ENCODE measurements at regions not wholly inside any gene's neighbourhood (a gene's known extent, or its start where the extent isn't known, plus 50 kb on each side); places are given as distances from the start of the nearest gene placed in this dataset.
"Not testable (repeated sequence)": the region's sequence is repeated elsewhere in the genome, so short reads cannot be mapped to it uniquely, and the experiment has no call there.

GRCh38 chr20:30309938-30310337 lies 947.5 kb upstream of the DEFB115 start:
- H3K27me3 ChIP-seq (replicated peaks; ENCODE audit: insufficient read depth, low read depth, low read length, poor library complexity); intact Hi-C loops (cut with micrococcal nuclease; ENCODE audit: unreplicated experiment); H3K4me3 ChIP-seq (ENCODE audit: low read depth, low read length, poor library complexity, severe bottlenecking); H3K9me3 ChIP-seq (ENCODE audit: low read depth, low read length, poor library complexity, severe bottlenecking); POLR2A ChIA-PET (ENCODE audit: low non-redundant PET); BruUV-seq (replicated peaks); DNase-seq (ENCODE audit: low spot score); CTCF ChIA-PET; H3K4me1 ChIP-seq (ENCODE audit: insufficient read depth, low read length, poor library complexity, severe bottlenecking); H3K36me3 ChIP-seq (ENCODE audit: insufficient read depth, low read length, poor library complexity, severe bottlenecking); H3K27ac ChIP-seq (ENCODE audit: low read depth, low read length, poor library complexity, severe bottlenecking): not testable (repeated sequence)

- POLR2A ChIA-PET (ENCODE audit: low non-redundant PET); H3K27ac ChIP-seq (ENCODE audit: low read depth, low read length, poor library complexity, severe bottlenecking); DNase-seq (ENCODE audit: low spot score); H3K36me3 ChIP-seq (ENCODE audit: insufficient read depth, low read length, poor library complexity, severe bottlenecking); H3K4me3 ChIP-seq (ENCODE audit: low read depth, low read length, poor library complexity, severe bottlenecking); CTCF ChIA-PET; intact Hi-C loops (cut with micrococcal nuclease; ENCODE audit: unreplicated experiment); H3K4me1 ChIP-seq (ENCODE audit: insufficient read depth, low read length, poor library complexity, severe bottlenecking); H3K27me3 ChIP-seq (replicated peaks; ENCODE audit: insufficient read depth, low read depth, low read length, poor library complexity); BruUV-seq (replicated peaks); H3K9me3 ChIP-seq (ENCODE audit: low read depth, low read length, poor library complexity, severe bottlenecking): not testable (repeated sequence)
Measured at GRCh38 chr20:30310385-30310784, 947.1 kb upstream of the DEFB115 start.

GRCh38 chr20:30312220-30312619 lies 945.2 kb upstream of the DEFB115 start:
- DNase-seq (ENCODE audit: low spot score); H3K9me3 ChIP-seq (ENCODE audit: low read depth, low read length, poor library complexity, severe bottlenecking); POLR2A ChIA-PET (ENCODE audit: low non-redundant PET); H3K36me3 ChIP-seq (ENCODE audit: insufficient read depth, low read length, poor library complexity, severe bottlenecking); CTCF ChIA-PET; intact Hi-C loops (cut with micrococcal nuclease; ENCODE audit: unreplicated experiment); H3K4me1 ChIP-seq (ENCODE audit: insufficient read depth, low read length, poor library complexity, severe bottlenecking); H3K4me3 ChIP-seq (ENCODE audit: low read depth, low read length, poor library complexity, severe bottlenecking); BruUV-seq (replicated peaks); H3K27ac ChIP-seq (ENCODE audit: low read depth, low read length, poor library complexity, severe bottlenecking); H3K27me3 ChIP-seq (replicated peaks; ENCODE audit: insufficient read depth, low read depth, low read length, poor library complexity): not testable (repeated sequence)

GRCh38 chr20:30313660-30314059 lies 943.8 kb upstream of the DEFB115 start:
- DNase-seq (ENCODE audit: low spot score); H3K36me3 ChIP-seq (ENCODE audit: insufficient read depth, low read length, poor library complexity, severe bottlenecking); H3K27me3 ChIP-seq (replicated peaks; ENCODE audit: insufficient read depth, low read depth, low read length, poor library complexity); H3K4me3 ChIP-seq (ENCODE audit: low read depth, low read length, poor library complexity, severe bottlenecking); CTCF ChIA-PET; H3K9me3 ChIP-seq (ENCODE audit: low read depth, low read length, poor library complexity, severe bottlenecking); H3K27ac ChIP-seq (ENCODE audit: low read depth, low read length, poor library complexity, severe bottlenecking); intact Hi-C loops (cut with micrococcal nuclease; ENCODE audit: unreplicated experiment); BruUV-seq (replicated peaks); POLR2A ChIA-PET (ENCODE audit: low non-redundant PET); H3K4me1 ChIP-seq (ENCODE audit: insufficient read depth, low read length, poor library complexity, severe bottlenecking): not testable (repeated sequence)

DNA sequence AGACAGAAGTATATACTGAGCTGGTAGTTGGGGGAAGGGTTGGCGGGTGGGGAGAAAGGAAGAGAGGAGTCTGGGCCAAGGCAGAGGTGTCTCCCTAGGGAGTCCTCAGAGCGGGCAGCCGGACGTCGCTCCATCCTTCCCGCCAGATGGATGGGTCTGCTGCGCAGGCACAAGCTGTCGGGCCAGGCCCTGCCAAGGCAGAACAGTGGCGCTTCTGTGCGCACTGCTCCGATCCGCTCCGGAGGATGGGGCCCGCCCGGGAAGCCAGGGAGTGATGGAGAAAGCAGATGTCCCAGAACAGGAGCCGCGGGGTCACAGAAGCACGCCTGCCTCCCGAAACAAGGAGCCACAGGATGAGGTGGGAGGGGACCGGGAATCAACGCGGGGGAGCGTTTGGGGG lies 941.4 kb upstream of the DEFB115 start:
- POLR2A ChIA-PET (ENCODE audit: low non-redundant PET); DNase-seq (ENCODE audit: low spot score); H3K27ac ChIP-seq (ENCODE audit: low read depth, low read length, poor library complexity, severe bottlenecking); BruUV-seq (replicated peaks); H3K9me3 ChIP-seq (ENCODE audit: low read depth, low read length, poor library complexity, severe bottlenecking); intact Hi-C loops (cut with micrococcal nuclease; ENCODE audit: unreplicated experiment); H3K27me3 ChIP-seq (replicated peaks; ENCODE audit: insufficient read depth, low read depth, low read length, poor library complexity); CTCF ChIA-PET; H3K4me1 ChIP-seq (ENCODE audit: insufficient read depth, low read length, poor library complexity, severe bottlenecking); H3K4me3 ChIP-seq (ENCODE audit: low read depth, low read length, poor library complexity, severe bottlenecking); H3K36me3 ChIP-seq (ENCODE audit: insufficient read depth, low read length, poor library complexity, severe bottlenecking): not testable (repeated sequence)

DNA sequence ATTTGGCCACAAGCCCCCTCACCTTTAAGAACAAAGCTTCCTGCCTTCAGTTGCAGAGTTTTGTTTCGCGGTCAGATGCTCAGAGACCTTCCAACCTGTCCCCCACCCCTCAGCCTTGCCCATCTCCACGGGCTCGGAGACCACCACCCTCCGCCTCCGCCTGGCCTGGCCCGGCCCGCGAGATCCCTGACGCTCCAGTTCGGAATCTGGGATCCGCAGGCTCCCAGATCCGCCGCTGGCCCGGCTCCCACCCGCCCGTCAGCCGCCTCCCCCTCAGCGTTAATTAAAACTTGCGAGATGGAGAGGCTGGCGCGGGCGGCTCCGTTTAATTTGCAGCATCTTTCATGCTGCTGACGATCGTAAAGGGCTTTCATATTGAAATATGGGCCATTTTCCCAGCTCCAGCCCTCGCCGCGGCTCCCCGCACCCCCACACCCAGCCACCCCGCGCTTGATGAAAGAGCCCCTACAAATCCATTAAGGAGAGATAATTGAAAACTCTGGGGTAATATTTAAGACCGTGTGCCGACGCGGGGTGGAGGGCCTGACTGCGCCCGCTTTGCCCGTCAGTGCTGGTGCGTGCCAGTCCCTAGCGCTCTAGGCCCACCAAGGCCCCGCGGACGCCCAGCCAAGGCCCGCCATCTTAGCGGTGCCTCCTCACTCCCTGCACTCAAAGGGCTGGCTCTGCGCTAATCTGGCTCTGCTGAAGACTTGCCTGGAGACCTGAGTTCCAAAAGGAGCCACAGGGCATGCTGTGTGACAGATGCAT lies 940.7 kb upstream of the DEFB115 start:
- H3K9me3 ChIP-seq (ENCODE audit: low read depth, low read length, poor library complexity, severe bottlenecking) = not testable (repeated sequence)

GRCh38 chr20:30333744-30334143 lies 923.7 kb upstream of the DEFB115 start:
- intact Hi-C loops (cut with micrococcal nuclease; ENCODE audit: unreplicated experiment); H3K27me3 ChIP-seq (replicated peaks; ENCODE audit: insufficient read depth, low read depth, low read length, poor library complexity); H3K9me3 ChIP-seq (ENCODE audit: low read depth, low read length, poor library complexity, severe bottlenecking); H3K4me3 ChIP-seq (ENCODE audit: low read depth, low read length, poor library complexity, severe bottlenecking); BruUV-seq (replicated peaks); H3K36me3 ChIP-seq (ENCODE audit: insufficient read depth, low read length, poor library complexity, severe bottlenecking); H3K27ac ChIP-seq (ENCODE audit: low read depth, low read length, poor library complexity, severe bottlenecking); H3K4me1 ChIP-seq (ENCODE audit: insufficient read depth, low read length, poor library complexity, severe bottlenecking); CTCF ChIA-PET; DNase-seq (ENCODE audit: low spot score); POLR2A ChIA-PET (ENCODE audit: low non-redundant PET): not testable (repeated sequence)

More for the DNA sequence above, 940.7 kb upstream of the DEFB115 start:
- CTCF ChIA-PET; POLR2A ChIA-PET (ENCODE audit: low non-redundant PET); H3K27ac ChIP-seq (ENCODE audit: low read depth, low read length, poor library complexity, severe bottlenecking); H3K4me3 ChIP-seq (ENCODE audit: low read depth, low read length, poor library complexity, severe bottlenecking); BruUV-seq (replicated peaks); DNase-seq (ENCODE audit: low spot score); H3K4me1 ChIP-seq (ENCODE audit: insufficient read depth, low read length, poor library complexity, severe bottlenecking); H3K27me3 ChIP-seq (replicated peaks; ENCODE audit: insufficient read depth, low read depth, low read length, poor library complexity); H3K36me3 ChIP-seq (ENCODE audit: insufficient read depth, low read length, poor library complexity, severe bottlenecking); intact Hi-C loops (cut with micrococcal nuclease; ENCODE audit: unreplicated experiment): not testable (repeated sequence)

GRCh38 chr20:30337556-30337955 lies 919.9 kb upstream of the DEFB115 start:
- BruUV-seq (replicated peaks); DNase-seq (ENCODE audit: low spot score); H3K27me3 ChIP-seq (replicated peaks; ENCODE audit: insufficient read depth, low read depth, low read length, poor library complexity); POLR2A ChIA-PET (ENCODE audit: low non-redundant PET); H3K36me3 ChIP-seq (ENCODE audit: insufficient read depth, low read length, poor library complexity, severe bottlenecking); CTCF ChIA-PET; H3K4me3 ChIP-seq (ENCODE audit: low read depth, low read length, poor library complexity, severe bottlenecking); H3K9me3 ChIP-seq (ENCODE audit: low read depth, low read length, poor library complexity, severe bottlenecking); H3K27ac ChIP-seq (ENCODE audit: low read depth, low read length, poor library complexity, severe bottlenecking); intact Hi-C loops (cut with micrococcal nuclease; ENCODE audit: unreplicated experiment); H3K4me1 ChIP-seq (ENCODE audit: insufficient read depth, low read length, poor library complexity, severe bottlenecking): not testable (repeated sequence)
